Naive B cell (primary cell): ENCODE measurements at regions not wholly inside any gene's neighbourhood (a gene's known extent, or its start where the extent isn't known, plus 50 kb on each side); places are given as distances from the start of the nearest gene placed in this dataset.
"Not testable (repeated sequence)": the region's sequence is repeated elsewhere in the genome, so short reads cannot be mapped to it uniquely, and the experiment has no call there.

ENCODE experiments used
- ATAC-seq, 2 donors: fragments of 150-1000 bp; cut with Tn5 transposase; 2 replicates each; pipeline ENCODE4 v1.10.0; 2021; ENCODE audit warnings: low read depth in 2 of 2, mild to moderate bottlenecking in 2 of 2, moderate library complexity in 2 of 2
- DNase-seq: peaks from one replicate; pipeline ENCODE4 v3.0.0; 2022
- H3K27ac Mint-ChIP-seq, 6 donors: one replicate each; pipeline ENCODE4 v1.8.0; 2020 to 2022; ENCODE audit warnings: mild to moderate bottlenecking in 6 of 6, mixed read lengths in 6 of 6, moderate library complexity in 5 of 6, inconsistent platforms in 2 of 6
- H3K27me3 Mint-ChIP-seq, 3 donors: one replicate each; pipeline ENCODE4 v1.8.0; 2021 to 2022; ENCODE audit warnings: mixed read lengths in 3 of 3, mild to moderate bottlenecking in 1 of 3
- H3K36me3 Mint-ChIP-seq, 2 donors: one replicate each; pipeline ENCODE4 v1.8.0; 2020 to 2022; ENCODE audit warnings: mixed read lengths in 2 of 2, inconsistent platforms in 1 of 2, mild to moderate bottlenecking in 1 of 2
- H3K4me1 Mint-ChIP-seq, 3 donors: one replicate each; pipeline ENCODE4 v1.8.0; 2020 to 2022; ENCODE audit warnings: mixed read lengths in 3 of 3, inconsistent platforms in 1 of 3, mild to moderate bottlenecking in 1 of 3, moderate library complexity in 1 of 3
- H3K4me3 Mint-ChIP-seq, 8 donors: one replicate each; pipeline ENCODE4 v1.8.0; 2020 to 2022; ENCODE audit warnings: mild to moderate bottlenecking in 8 of 8, mixed read lengths in 8 of 8, moderate library complexity in 8 of 8, inconsistent platforms in 2 of 8
- H3K9me3 Mint-ChIP-seq, 7 donors: one replicate each; pipeline ENCODE4 v1.8.0; 2020 to 2022; ENCODE audit warnings: mixed read lengths in 7 of 7, mild to moderate bottlenecking in 5 of 7, inconsistent platforms in 2 of 7, moderate library complexity in 1 of 7

DNA sequence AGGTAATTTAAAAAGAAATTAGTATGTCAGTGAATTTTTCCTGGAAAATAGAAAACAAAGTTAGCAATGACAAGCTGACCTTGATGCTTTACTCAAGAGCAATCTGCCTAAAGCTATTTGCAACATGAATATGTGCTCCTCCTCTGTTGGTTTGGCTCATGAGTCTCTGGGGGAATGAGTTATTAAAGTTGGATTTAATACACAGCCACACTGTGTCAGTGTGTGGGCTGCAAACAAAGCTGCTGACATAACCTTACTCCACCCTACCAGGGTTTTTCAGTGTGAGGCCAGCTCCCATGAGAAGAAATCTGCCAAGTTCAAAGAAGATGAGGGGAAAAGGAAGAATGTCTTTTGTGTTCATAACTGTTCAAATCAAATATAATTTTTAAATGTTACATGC lies 280.5 kb downstream of the TLL1 start:
- H3K4me3 Mint-ChIP-seq = no peak overlapping the region
- H3K27ac Mint-ChIP-seq = no peak overlapping the region
- H3K9me3 Mint-ChIP-seq = peaks cover 0 to 5% (median 0%) of the 10 kb centered on the region in 7 donors
- no peak for DNase-seq
- ATAC-seq = no peak
- H3K4me1 Mint-ChIP-seq = no peaks in the 10 kb centered on the region
- no peaks in the 10 kb centered on the region for H3K27me3 Mint-ChIP-seq
- no peaks in the 10 kb centered on the region for H3K36me3 Mint-ChIP-seq

GRCh38 chr4:166162327-166162726 lies 289.3 kb downstream of the TLL1 start:
- DNase-seq (no peak), ATAC-seq (no peak)
- Mint-ChIP-seq H3K27ac (no peak overlapping the region), H3K27me3 (no peaks in the 10 kb centered on the region), H3K4me1 (no peaks in the 10 kb centered on the region), H3K9me3 (peaks cover 0 to 8% (median 0%) of the 10 kb centered on the region in 7 donors), H3K4me3 (no peak overlapping the region), H3K36me3 (no peaks in the 10 kb centered on the region)

DNA sequence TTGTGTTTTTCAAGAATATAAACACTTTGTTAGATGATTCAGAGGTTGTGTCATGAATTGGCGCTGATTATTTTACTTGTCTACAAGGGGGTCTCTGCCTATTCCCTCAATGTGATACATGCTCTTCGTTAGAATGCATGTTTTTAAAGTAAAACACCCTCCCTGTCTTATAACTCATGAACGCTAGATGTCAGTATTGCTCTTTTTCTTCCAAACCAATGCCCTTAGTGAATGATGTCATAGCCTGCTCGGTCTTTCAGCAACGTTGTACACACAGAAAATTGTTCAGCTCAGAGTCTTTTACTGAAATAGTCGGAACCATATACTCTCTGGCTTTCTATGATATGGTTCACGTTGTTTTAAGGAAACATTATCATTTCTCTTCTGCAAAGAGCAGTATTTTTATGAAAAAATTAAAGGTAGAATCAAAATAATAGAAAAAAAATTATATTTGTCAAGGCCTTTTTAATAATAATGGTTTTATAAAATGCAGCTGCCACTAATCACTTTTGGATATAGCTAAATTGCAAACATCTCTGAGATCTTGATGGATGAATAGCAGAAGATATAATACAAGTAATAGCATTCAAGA lies 292.9 kb downstream of the TLL1 start:
- Mint-ChIP-seq H3K27me3 (no peaks in the 10 kb centered on the region), H3K36me3 (no peaks in the 10 kb centered on the region), H3K4me3 (no peak overlapping the region), H3K9me3 (peaks cover 0 to 2% (median 0%) of the 10 kb centered on the region in 7 donors), H3K27ac (peak overlapping the region in 1 of 6 donors; percentile 6), H3K4me1 (no peaks in the 10 kb centered on the region)
- ATAC-seq = peak; percentile 34 to 51
- DNase-seq = peak; percentile 7

DNA sequence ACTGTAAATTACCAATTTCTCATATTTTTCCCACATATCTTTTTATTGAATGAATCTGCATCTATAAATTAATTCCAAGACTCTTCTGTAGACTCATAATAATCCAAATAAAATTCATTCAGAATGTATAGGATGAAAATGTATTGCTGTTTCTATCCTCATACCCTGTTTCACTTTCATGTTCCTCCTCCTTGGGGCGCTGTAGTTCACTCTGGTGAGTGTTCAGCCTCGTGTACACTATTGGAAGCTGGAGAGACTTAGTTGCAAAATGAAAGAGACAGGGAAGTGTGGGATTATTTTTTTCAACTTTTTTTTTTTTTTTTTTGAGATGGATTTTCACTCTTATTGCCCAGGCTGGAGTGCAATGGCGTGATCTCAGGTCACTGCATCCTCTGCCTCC lies 296.1 kb downstream of the TLL1 start:
- no peak for DNase-seq
- Mint-ChIP-seq H3K9me3 (peaks cover 0 to 4% (median 0%) of the 10 kb centered on the region in 7 donors), H3K27ac (no peak overlapping the region), H3K4me1 (no peaks in the 10 kb centered on the region), H3K36me3 (no peaks in the 10 kb centered on the region), H3K27me3 (no peaks in the 10 kb centered on the region), H3K4me3 (no peak overlapping the region)
- no peak for ATAC-seq

- peaks cover 0 to 4% (median 0%) of the 10 kb centered on the region in 3 donors for H3K27me3 Mint-ChIP-seq
- DNase-seq (no peak), ATAC-seq (no peak)
- H3K36me3 Mint-ChIP-seq = no peaks in the 10 kb centered on the region
- no peak overlapping the region for H3K4me3 Mint-ChIP-seq
- peaks cover 0 to 4% (median 0%) of the 10 kb centered on the region in 7 donors for H3K9me3 Mint-ChIP-seq
- no peaks in the 10 kb centered on the region for H3K4me1 Mint-ChIP-seq
- H3K27ac Mint-ChIP-seq = no peak overlapping the region
Measured at GRCh38 chr4:166172619-166173018, 299.6 kb downstream of the TLL1 start.

DNA sequence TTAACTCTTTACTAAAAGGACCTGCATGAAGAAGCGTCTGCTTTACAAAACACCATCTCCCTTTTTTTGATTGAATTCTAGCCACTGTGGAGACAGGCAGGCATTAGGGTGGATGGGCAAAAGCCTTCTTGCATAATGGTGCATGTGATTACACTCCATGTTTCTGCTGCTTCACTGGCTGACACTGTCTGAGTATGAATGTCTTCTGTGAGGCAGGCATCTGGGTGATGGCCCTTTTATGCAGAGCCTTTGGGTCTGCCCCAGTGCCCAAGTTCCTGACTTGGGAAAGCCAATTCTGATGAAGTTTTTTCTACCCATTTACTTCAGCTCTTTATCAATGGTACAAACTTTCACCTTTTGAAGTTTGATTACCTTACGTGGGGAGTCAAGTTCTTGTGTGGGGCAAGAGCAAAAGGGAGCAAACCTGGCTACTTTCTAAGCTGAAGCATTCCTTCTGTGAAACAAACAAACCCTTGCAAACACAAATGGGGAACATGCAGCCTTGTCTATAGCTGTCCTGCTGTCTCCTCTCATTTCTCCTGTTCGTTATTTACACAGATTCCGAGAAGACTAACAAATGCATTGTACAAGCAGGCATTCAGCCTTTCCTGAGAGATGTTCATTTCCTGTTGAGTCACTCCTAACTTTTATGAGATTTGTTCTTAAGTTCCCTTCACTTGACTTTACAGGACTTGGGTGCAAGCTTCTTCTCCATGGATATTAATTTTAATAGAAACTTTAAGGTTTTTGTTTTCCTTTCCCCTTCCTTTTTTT lies 301.9 kb downstream of the TLL1 start:
- Mint-ChIP-seq H3K4me3 (no peak overlapping the region), H3K9me3 (peaks cover 0 to 4% (median 0%) of the 10 kb centered on the region in 7 donors), H3K4me1 (no peaks in the 10 kb centered on the region), H3K27ac (no peak overlapping the region), H3K36me3 (no peaks in the 10 kb centered on the region), H3K27me3 (peaks cover 0 to 4% (median 0%) of the 10 kb centered on the region in 3 donors)
- ATAC-seq = no peak
- no peak for DNase-seq

DNA sequence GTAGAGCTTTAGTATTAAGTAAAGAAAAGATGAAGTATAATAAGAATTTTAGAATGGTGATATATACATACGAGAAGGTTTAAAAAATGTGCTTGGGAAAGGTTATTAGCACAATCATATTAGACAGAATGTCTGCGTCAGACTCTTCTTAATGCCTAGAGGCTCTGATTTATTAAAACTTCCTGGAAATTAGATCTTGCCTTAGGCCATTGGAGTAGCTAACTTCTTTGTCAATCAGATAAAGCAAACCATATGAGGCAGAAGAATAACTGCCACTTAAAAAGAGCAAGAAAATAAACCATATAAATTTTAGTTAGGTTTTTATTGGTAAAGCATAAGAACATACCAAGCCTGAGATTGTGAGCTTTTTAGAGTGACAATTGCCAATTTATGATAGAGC lies 309.1 kb downstream of the TLL1 start:
- ATAC-seq = no peak
- Mint-ChIP-seq H3K9me3 (peaks cover 0 to 10% (median 0%) of the 10 kb centered on the region in 7 donors), H3K27me3 (no peaks in the 10 kb centered on the region), H3K4me3 (no peak overlapping the region), H3K27ac (no peak overlapping the region), H3K4me1 (no peaks in the 10 kb centered on the region), H3K36me3 (no peaks in the 10 kb centered on the region)
- DNase-seq = no peak

DNA sequence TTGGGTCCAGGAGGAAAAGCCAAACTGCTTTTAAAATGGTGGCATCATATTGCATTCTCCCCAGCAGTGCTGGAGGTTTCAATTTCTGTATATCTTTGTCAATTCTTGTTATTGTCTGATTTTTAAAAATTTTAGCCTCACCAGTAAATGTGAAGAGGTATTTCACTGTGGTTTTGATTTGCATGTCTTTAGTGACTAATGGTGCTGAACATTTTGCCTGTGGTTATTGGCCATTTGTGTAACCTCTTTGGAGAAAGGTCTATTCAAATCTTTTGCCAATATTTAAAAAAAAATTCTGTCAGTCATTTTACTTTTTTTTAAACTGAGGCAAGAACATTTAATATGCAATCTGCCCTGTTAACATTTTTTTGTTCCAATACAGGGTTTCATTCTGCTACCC lies 322.1 kb downstream of the TLL1 start:
- ATAC-seq (no peak), DNase-seq (no peak)
- Mint-ChIP-seq H3K4me3 (no peak overlapping the region), H3K4me1 (no peaks in the 10 kb centered on the region), H3K36me3 (no peaks in the 10 kb centered on the region), H3K9me3 (peaks cover 0 to 5% (median 0%) of the 10 kb centered on the region in 7 donors), H3K27ac (no peak overlapping the region), H3K27me3 (no peaks in the 10 kb centered on the region)

DNA sequence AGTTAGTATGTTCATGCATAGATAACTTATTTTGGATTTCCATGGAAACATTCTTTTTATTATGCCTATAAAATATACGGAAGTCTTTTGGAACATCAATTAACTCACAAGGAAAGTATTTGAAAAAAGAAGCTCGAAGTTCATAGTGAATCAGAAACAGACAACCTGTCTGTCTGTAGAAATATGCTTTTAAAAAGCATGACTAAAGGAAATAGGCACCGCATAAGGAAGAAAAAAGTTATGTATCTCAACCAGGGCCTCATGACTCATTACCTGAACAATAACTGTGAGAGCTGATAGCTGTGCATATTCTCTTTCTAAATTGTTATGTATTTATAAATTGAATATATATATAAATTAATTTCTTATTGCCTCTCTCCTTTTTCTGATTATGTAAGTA lies 324.1 kb downstream of the TLL1 start:
- H3K27me3 Mint-ChIP-seq = no peaks in the 10 kb centered on the region
- H3K4me3 Mint-ChIP-seq = no peak overlapping the region
- no peaks in the 10 kb centered on the region for H3K36me3 Mint-ChIP-seq
- no peak for ATAC-seq
- DNase-seq = no peak
- H3K4me1 Mint-ChIP-seq = no peaks in the 10 kb centered on the region
- H3K9me3 Mint-ChIP-seq = peaks cover 0 to 2% (median 0%) of the 10 kb centered on the region in 7 donors
- H3K27ac Mint-ChIP-seq = no peak overlapping the region

DNA sequence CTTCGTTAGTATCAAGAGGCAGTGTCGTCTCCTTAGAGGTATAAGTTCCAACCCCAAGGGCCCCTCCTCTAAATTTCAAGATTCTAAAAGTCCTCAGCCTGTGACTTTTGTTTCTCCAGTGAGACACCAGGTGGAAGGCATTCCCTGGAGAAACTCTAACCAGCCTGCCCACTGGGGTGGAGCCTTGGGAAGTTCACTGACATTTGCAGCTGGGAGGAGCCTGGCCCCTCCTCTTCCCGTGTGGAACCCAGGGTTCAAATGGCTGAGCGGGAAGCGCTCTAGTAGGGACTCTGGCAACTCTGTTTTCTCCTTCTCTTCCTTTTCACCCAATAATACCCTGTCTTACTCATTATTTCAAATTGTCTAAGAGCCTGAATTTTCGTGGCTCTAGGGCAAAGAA lies 325.0 kb downstream of the TLL1 start:
- H3K4me1 Mint-ChIP-seq = no peaks in the 10 kb centered on the region
- DNase-seq = no peak
- no peak overlapping the region for H3K4me3 Mint-ChIP-seq
- no peaks in the 10 kb centered on the region for H3K36me3 Mint-ChIP-seq
- H3K27ac Mint-ChIP-seq = no peak overlapping the region
- H3K27me3 Mint-ChIP-seq = no peaks in the 10 kb centered on the region
- H3K9me3 Mint-ChIP-seq = peaks cover 0 to 2% (median 0%) of the 10 kb centered on the region in 7 donors
- ATAC-seq = no peak

DNA sequence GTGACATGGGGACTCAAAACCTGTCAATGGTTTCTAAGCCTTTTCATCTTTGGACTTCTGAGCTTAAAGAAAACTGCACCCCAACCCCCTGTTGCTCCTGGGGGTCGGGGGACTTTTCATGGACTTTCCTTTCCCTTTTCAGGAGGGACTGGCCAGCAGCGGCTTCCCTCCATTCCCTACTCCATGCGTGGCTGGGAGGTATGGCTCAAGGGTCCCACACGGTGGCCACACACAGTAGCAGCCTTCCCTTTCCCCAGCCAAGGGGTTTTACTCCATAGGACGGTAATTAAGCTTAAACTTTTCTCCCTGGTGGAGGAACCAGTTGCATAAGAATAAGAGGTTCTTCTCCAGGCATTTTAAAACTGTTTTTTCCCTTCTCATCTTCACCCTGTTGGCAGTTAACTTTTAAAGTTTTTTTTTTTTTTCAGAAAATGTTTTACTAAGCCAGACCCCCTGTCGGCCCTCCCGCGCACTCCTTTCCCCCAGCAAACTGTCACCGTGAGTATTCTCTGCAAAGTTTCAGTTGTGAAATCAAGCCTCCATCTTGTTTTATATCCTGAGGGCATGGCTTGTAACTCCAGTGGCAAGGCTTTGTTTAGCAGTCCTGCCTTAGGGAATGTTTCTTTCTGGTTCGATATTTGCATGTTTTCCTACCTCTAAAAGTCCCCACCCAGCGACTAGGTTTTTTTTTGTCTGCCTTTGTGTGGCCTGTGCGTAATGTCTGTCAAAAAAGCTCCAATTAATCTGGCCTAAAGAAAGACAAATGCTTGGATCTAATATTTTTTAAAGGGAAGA lies 325.7 kb downstream of the TLL1 start:
- ATAC-seq = no peak
- H3K27ac Mint-ChIP-seq = no peak overlapping the region
- no peaks in the 10 kb centered on the region for H3K27me3 Mint-ChIP-seq
- H3K36me3 Mint-ChIP-seq = no peaks in the 10 kb centered on the region
- peaks cover 0 to 2% (median 0%) of the 10 kb centered on the region in 7 donors for H3K9me3 Mint-ChIP-seq
- no peak overlapping the region for H3K4me3 Mint-ChIP-seq
- DNase-seq = no peak
- no peaks in the 10 kb centered on the region for H3K4me1 Mint-ChIP-seq

DNA sequence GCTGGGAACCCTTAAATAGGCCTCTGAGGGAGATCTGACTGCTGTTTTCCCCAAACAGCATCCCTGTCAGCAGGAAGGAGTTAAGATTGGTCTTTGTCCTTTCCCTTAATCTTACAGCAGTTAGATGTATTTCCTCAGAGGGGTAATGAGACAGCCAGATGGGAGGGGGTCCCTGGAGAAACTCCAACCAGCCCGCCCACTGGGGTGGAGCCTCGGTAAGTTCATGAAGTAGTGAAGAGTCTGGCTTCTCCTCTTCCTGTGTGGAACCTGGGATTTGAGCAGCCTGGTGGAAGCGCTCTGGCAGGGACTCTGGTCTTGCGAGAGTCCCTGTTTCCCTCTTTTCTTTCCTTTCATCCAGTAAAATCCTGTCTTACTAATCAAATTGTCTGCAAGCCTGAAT lies 330.0 kb downstream of the TLL1 start:
- no peak for DNase-seq
- Mint-ChIP-seq H3K4me1 (no peaks in the 10 kb centered on the region), H3K36me3 (no peaks in the 10 kb centered on the region), H3K9me3 (peaks cover 0 to 2% (median 0%) of the 10 kb centered on the region in 7 donors), H3K4me3 (no peak overlapping the region), H3K27ac (no peak overlapping the region), H3K27me3 (no peaks in the 10 kb centered on the region)
- ATAC-seq = no peak

DNA sequence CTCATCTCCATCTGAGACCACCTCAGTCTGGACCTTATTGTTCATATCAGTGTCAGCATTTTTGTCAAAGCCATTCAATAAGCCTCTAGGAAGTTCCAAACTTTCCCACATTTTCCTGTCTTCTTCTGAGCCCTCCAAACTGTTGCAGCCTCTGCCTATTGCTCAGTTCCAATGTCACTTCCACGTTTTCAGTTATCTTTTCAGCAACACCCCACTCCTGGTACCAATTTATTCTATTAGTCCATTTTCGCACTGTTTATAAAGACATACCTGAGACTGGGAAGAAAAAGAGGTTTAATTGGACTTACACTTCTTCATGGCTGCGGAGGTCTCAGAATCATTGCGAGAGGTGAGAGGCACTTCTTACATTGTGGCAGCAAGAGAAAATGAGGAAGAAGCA lies 339.3 kb downstream of the TLL1 start:
- not testable (repeated sequence) for H3K27ac Mint-ChIP-seq, DNase-seq, H3K27me3 Mint-ChIP-seq, H3K4me1 Mint-ChIP-seq, H3K4me3 Mint-ChIP-seq, ATAC-seq
- Mint-ChIP-seq H3K36me3 (peaks cover 0 to 13% of the 10 kb centered on the region in 2 donors), H3K9me3 (peaks cover 13 to 33% (median 21%) of the 10 kb centered on the region in 7 donors)

GRCh38 chr4:166222271-166222670 lies 349.2 kb downstream of the TLL1 start:
- H3K9me3 Mint-ChIP-seq = peaks cover 0 to 3% (median 0%) of the 10 kb centered on the region in 7 donors
- no peaks in the 10 kb centered on the region for H3K27me3 Mint-ChIP-seq
- ATAC-seq = no peak
- no peaks in the 10 kb centered on the region for H3K36me3 Mint-ChIP-seq
- H3K4me1 Mint-ChIP-seq = no peaks in the 10 kb centered on the region
- H3K27ac Mint-ChIP-seq = no peak overlapping the region
- H3K4me3 Mint-ChIP-seq = no peak overlapping the region
- DNase-seq = no peak
